GM12892 (cell line): ENCODE measurements at regions not wholly inside any gene's neighbourhood (a gene's known extent, or its start where the extent isn't known, plus 50 kb on each side); places are given as distances from the start of the nearest gene placed in this dataset.

Experiments
- POLR2A ChIP-seq: IDR thresholded peaks from 2 replicates; pipeline ENCODE4 v1.6.1; 2011; ENCODE audit warnings: low read depth, low read length, control low read depth
- POLR2AphosphoS5 ChIP-seq: IDR thresholded peaks from 2 replicates; pipeline ENCODE4 v1.6.1; 2011; ENCODE audit warnings: low read depth, low read length, control low read depth

DNA sequence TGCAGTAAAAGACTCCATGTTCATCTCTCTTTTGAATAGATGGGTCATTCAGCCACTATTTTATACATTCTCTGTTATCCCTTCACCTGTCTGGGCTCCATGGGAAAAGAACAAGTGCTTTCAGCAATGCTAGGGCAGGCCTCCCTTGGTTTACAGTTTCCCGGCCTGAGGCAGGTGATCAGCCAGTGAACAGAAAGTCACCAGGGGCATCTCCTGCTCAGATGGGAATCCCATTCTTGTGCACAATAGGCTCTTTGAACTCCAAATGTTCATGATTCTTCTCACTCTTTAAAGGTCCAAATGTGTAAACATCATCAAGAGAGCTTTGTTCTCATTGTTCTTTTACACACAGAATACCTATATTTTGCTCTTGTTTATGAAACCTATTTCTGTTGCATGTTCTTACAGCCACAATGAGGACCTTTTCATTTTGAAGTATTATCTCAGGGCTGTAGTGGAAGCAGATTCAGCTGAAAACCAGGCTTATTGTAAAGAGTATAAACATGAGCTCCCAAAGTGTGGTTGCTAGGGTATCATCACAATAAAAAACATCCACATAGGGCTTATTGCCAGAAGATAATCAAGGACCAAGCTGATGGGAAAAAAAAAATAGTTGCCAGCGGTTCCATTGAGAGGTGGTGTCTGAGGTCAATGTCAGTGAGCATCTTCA, 267.1 kb upstream of the SGK1 start:
- TF ChIP-seq POLR2A (no peak), POLR2AphosphoS5 (no peak)
